ENCODE measurements at regions not wholly inside any gene's neighbourhood (a gene's known extent, or its start where the extent isn't known, plus 50 kb on each side); places are given as distances from the start of the nearest gene placed in this dataset.

GRCh38 chr15:98263787-98264186 is 303.3 kb downstream of the ARRDC4 start:
- TF ChIP-seq CTCF (conservative IDR thresholded peaks at IDR 0.05; ENCODE audit: low read depth, low read length) = no peak
- TF ChIP-seq EZH2 (IDR thresholded peaks at IDR 0.05; ENCODE audit: low read length, unreplicated experiment) = no peak
